ENCODE measurements at regions not wholly inside any gene's neighbourhood (a gene's known extent, or its start where the extent isn't known, plus 50 kb on each side); places are given as distances from the start of the nearest gene placed in this dataset.

DNA sequence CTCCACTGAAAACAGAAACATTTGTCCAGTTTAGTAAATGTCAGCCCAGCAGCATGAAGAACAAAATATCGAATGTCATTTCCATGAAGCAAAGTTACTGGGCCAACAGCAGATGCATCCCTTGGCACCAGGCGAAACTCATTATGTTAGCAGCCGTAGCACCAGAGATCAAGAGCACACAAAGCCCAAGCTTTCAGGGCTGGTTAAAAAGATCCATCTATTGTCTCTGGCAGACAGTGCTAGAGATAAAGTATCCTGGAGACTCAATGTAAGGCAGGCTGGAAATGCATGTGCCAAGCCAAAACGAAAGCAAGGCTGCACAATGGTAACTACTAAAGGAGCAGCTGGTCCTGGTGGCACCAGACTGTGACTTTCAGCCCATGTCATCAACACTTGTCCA is 120.3 kb upstream of the PLEKHG7 start:
- H3K27me3 ChIP-seq (replicated peaks; ENCODE audit: control insufficient read depth, insufficient read depth, low read length), result no peaks in the 10 kb centered on the region
- no peak for DNase-seq (ENCODE audit: extremely low read depth, insufficient read length)
- H3K4me3 ChIP-seq (replicated peaks; ENCODE audit: low read depth, low read length), result no peak overlapping the region
- TF ChIP-seq, protein P1, sequence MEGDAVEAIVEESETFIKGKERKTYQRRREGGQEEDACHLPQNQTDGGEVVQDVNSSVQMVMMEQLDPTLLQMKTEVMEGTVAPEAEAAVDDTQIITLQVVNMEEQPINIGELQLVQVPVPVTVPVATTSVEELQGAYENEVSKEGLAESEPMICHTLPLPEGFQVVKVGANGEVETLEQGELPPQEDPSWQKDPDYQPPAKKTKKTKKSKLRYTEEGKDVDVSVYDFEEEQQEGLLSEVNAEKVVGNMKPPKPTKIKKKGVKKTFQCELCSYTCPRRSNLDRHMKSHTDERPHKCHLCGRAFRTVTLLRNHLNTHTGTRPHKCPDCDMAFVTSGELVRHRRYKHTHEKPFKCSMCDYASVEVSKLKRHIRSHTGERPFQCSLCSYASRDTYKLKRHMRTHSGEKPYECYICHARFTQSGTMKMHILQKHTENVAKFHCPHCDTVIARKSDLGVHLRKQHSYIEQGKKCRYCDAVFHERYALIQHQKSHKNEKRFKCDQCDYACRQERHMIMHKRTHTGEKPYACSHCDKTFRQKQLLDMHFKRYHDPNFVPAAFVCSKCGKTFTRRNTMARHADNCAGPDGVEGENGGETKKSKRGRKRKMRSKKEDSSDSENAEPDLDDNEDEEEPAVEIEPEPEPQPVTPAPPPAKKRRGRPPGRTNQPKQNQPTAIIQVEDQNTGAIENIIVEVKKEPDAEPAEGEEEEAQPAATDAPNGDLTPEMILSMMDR (IDR thresholded peaks at IDR 0.05; ENCODE audit: insufficient read depth, low read length, poor library complexity, severe bottlenecking), result no peak
- peaks cover 8% of the 10 kb centered on the region for H3K36me3 ChIP-seq (ENCODE audit: control insufficient read depth, insufficient read depth, low read length)

DNA sequence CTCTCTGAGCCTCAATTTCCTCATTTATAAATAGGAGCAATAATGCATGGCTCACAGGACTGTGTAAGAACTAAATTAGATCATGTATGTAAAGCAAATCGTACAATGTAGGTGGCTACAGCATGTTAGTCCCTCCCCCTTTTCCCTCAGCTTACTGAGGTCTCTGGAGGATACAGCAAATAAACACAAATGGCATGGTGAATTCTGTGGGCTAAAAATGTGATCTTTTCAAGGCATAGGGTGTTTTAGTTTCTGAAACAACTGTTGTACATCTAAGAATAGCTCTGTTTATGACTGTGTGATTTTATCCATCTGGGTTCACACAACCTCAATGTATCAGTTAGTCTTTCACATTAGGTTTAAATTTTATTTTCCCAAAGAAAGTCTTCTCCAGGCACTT is 121.2 kb upstream of the PLEKHG7 start:
- Histone ChIP-seq H3K36me3 (ENCODE audit: control insufficient read depth, insufficient read depth, low read length) (peaks cover 8% of the 10 kb centered on the region), H3K27me3 (replicated peaks; ENCODE audit: control insufficient read depth, insufficient read depth, low read length) (no peaks in the 10 kb centered on the region), H3K4me3 (replicated peaks; ENCODE audit: low read depth, low read length) (no peak overlapping the region)
- DNase-seq (ENCODE audit: extremely low read depth, insufficient read length), result no peak
- TF ChIP-seq, protein P1 (IDR thresholded peaks at IDR 0.05; ENCODE audit: insufficient read depth, low read length, poor library complexity, severe bottlenecking), result no peak

DNA sequence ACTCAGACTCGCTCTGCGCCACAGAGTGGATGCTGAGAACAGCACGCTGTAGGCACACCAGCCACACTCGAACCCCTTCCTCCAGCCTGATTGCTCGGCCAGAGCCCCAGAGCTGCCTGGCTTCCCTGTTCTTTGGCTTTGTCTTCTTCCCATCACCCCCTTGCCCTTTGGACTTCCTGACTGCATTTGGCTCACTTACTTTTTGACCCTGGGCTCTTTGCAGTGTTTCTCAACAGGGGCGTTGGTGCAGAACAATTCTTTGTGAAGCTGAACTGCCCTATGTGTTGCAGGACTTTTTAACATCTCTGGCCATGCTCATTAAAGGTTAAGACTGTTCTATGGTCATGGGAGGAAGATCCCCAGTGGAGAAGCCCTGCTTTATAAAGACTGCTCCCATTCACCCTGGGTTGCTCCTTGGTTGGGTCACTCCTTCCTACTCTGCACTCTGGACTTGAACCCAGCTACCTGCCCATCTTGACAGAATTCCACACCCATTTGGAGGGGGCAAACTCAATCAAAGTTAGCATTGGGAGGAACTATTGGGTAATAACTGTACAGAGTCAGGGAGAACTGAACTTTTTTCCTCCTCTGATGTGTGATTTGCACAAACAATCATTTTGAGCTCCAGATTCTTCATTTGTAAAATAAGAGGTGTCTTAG is 127.7 kb upstream of the PLEKHG7 start:
- DNase-seq (ENCODE audit: extremely low read depth, insufficient read length), result no peak
- TF ChIP-seq, protein P1 (IDR thresholded peaks at IDR 0.05; ENCODE audit: insufficient read depth, low read length, poor library complexity, severe bottlenecking), result no peak
- no peak overlapping the region for H3K4me3 ChIP-seq (replicated peaks; ENCODE audit: low read depth, low read length)

DNA sequence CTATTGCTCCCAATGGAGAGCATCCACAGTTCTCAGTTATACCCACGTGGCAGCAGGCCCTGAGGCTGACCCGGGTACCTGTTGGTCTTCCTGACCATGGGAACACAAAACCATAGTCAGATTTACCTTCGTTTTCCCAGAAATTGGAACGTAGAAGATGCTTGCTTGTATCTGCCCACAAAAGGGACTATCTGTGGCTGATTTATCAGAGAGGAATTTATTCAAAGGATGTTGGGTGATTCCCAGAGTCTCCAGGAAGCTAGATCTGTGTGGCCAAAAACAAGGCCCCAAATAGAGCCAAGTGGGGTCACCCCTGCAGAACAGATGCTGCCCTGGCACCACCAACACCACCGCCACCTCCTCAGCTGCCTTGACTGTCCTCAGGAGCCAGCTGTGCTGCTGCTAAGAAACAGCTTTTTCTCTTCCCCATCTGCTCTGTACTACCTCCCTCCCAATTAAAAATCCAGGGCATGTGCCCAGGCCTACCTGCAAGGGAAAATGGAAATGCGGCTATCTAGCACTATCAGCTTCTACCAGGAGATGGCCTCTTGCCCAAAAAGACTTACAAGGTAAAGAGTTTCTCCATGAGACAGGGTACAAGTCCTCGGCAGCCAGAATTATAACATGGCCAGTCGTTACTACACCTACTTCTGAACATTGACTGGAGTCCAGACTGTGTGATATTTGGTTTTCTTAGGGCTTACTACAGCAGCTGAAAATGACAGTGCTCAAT is 128.6 kb upstream of the PLEKHG7 start:
- Histone ChIP-seq H3K27me3 (replicated peaks; ENCODE audit: control insufficient read depth, insufficient read depth, low read length) (no peaks in the 10 kb centered on the region), H3K4me3 (replicated peaks; ENCODE audit: low read depth, low read length) (no peak overlapping the region), H3K36me3 (ENCODE audit: control insufficient read depth, insufficient read depth, low read length) (0 out of 2 replicates have a peak, but pooled peaks cover 2% of the 10 kb centered on the region)
- DNase-seq (ENCODE audit: extremely low read depth, insufficient read length), result no peak
- TF ChIP-seq, protein P1 (IDR thresholded peaks at IDR 0.05; ENCODE audit: insufficient read depth, low read length, poor library complexity, severe bottlenecking), result no peak

More for the DNA sequence above, 127.7 kb upstream of the PLEKHG7 start:
- 0 out of 2 replicates have a peak, but pooled peaks cover 2% of the 10 kb centered on the region for H3K36me3 ChIP-seq (ENCODE audit: control insufficient read depth, insufficient read depth, low read length)
- no peaks in the 10 kb centered on the region for H3K27me3 ChIP-seq (replicated peaks; ENCODE audit: control insufficient read depth, insufficient read depth, low read length)

DNA sequence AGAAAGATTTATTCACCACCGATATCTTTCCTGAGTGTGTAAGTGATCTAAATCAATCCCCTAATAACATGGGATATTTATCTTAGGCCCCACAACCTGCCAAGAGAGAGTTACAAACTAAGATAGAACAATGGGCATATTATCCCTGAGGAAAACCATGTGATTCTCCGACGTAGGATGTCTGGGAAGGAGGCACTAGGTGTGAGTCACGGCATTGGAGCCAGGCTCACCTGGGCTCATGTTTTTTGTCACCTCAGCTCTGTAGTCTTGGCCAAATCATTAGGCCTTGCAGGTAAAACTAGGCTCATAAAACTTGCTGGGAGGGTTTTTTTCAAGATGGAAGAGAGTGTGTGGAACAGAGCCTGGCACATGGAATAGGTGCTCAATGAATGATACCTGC is 129.7 kb upstream of the PLEKHG7 start:
- 0 out of 2 replicates have a peak, but pooled peaks cover 2% of the 10 kb centered on the region for H3K36me3 ChIP-seq (ENCODE audit: control insufficient read depth, insufficient read depth, low read length)
- TF ChIP-seq, protein P1 (IDR thresholded peaks at IDR 0.05; ENCODE audit: insufficient read depth, low read length, poor library complexity, severe bottlenecking), result no peak
- DNase-seq (ENCODE audit: extremely low read depth, insufficient read length), result no peak

More for the DNA sequence above, 129.7 kb upstream of the PLEKHG7 start:
- H3K4me3 ChIP-seq (replicated peaks; ENCODE audit: low read depth, low read length), result no peak overlapping the region
- H3K27me3 ChIP-seq (replicated peaks; ENCODE audit: control insufficient read depth, insufficient read depth, low read length), result no peaks in the 10 kb centered on the region

Measured in GM06990 (cell line).